A549 (cell line): ENCODE measurements at regions not wholly inside any gene's neighbourhood (a gene's known extent, or its start where the extent isn't known, plus 50 kb on each side); places are given as distances from the start of the nearest gene placed in this dataset.

Experiments used
- BCL3 ChIP-seq: fragments of >200 bp; sonication (Bioruptor Twin); formaldehyde crosslinking; IDR thresholded peaks from 3 replicates; pipeline ENCODE4 v1.6.1; 2016
- CTCF ChIP-seq: fragments of >200 bp; sonication (Bioruptor Twin); formaldehyde crosslinking; IDR thresholded peaks from 3 replicates; pipeline ENCODE4 v1.5.1; 2016
- EP300 ChIP-seq, 2 experiments: fragments of >200 bp; sonication (Bioruptor Twin); formaldehyde crosslinking; IDR thresholded peaks; 2 replicates in 1 of 2; 3 replicates in 1 of 2; pipeline ENCODE4 v1.6.1; 2016 to 2017
- POLR2A ChIP-seq: IDR thresholded peaks from 2 replicates; pipeline ENCODE4 v1.6.1; 2012; ENCODE audit warnings: mild to moderate bottlenecking, low read length
- POLR2AphosphoS2 ChIP-seq: conservative IDR thresholded peaks from 2 replicates; pipeline ENCODE4 v1.6.1; 2012; ENCODE audit warnings: low read length, improper control_type of control experiment, inconsistent platforms
- RFX5 ChIP-seq: fragments of 450-650 bp; IDR thresholded peaks from 2 replicates; pipeline ENCODE4 v1.7.1; 2014; ENCODE audit warnings: antibody characterized with exemption, mild to moderate bottlenecking, moderate library complexity
- ZC3H11A ChIP-seq: fragments of 450-650 bp; IDR thresholded peaks from 2 replicates; pipeline ENCODE4 v1.6.1; 2014; ENCODE audit warnings: antibody characterized with exemption, mild to moderate bottlenecking
- TF ChIP-seq, protein P1 (sequence below): fragments of >200 bp; sonication (Bioruptor Twin); formaldehyde crosslinking; IDR thresholded peaks from 2 replicates; pipeline ENCODE4 v1.6.1; 2016
- TF ChIP-seq, protein P2 (sequence below): fragments of 450-650 bp; IDR thresholded peaks from 2 replicates; pipeline ENCODE4 v1.6.1; 2014; ENCODE audit warnings: antibody characterized with exemption

- no peak for TF ChIP-seq CTCF
- TF ChIP-seq EP300 (IDR thresholded peaks at IDR 0.05): no peak
- TF ChIP-seq POLR2AphosphoS2: no peak
- TF ChIP-seq, protein P1, sequence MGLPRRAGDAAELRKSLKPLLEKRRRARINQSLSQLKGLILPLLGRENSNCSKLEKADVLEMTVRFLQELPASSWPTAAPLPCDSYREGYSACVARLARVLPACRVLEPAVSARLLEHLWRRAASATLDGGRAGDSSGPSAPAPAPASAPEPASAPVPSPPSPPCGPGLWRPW: no peak
- TF ChIP-seq BCL3: no peak
- no peak for TF ChIP-seq ZC3H11A
- no peak for TF ChIP-seq POLR2A
- TF ChIP-seq, protein P2, sequence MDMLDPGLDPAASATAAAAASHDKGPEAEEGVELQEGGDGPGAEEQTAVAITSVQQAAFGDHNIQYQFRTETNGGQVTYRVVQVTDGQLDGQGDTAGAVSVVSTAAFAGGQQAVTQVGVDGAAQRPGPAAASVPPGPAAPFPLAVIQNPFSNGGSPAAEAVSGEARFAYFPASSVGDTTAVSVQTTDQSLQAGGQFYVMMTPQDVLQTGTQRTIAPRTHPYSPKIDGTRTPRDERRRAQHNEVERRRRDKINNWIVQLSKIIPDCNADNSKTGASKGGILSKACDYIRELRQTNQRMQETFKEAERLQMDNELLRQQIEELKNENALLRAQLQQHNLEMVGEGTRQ: no peak
- no peak for TF ChIP-seq RFX5
Observed at GRCh38 chr10:65858841-65859240, 1067.0 kb upstream of the LRRTM3 start.
